NAMALWA (cell line): ENCODE measurements at regions not wholly inside any gene's neighbourhood (a gene's known extent, or its start where the extent isn't known, plus 50 kb on each side); places are given as distances from the start of the nearest gene placed in this dataset.
A peak's percentile ranks its signal among the peaks of the same experiment; 100 is the strongest.

ENCODE experiments used
- DNase-seq: peaks from one replicate; pipeline ENCODE4 v3.0.0-alpha.2; 2015; ENCODE audit warnings: low spot score

- peak; percentile 96 for DNase-seq
Observed at GRCh38 chr1:244970744-244971551, 106.6 kb upstream of the HNRNPU start.

- peak; percentile 84 for DNase-seq
Observed at GRCh38 chr1:244970236-244970743, 105.9 kb upstream of the HNRNPU start.

- peak; percentile 87 for DNase-seq
Observed at GRCh38 chr1:244969355-244970235, 105.3 kb upstream of the HNRNPU start.

GRCh38 chr1:244968881-244969280, 104.5 kb upstream of the HNRNPU start:
- no peak for DNase-seq

GRCh38 chr1:244968471-244968871, 104.1 kb upstream of the HNRNPU start:
- no peak for DNase-seq

- DNase-seq = no peak
Observed at GRCh38 chr1:244967159-244967558, 102.8 kb upstream of the HNRNPU start.

- no peak for DNase-seq
Observed at GRCh38 chr1:244965185-244966030, 101.1 kb upstream of the HNRNPU start.

GRCh38 chr1:244964112-244964971, 100.0 kb upstream of the HNRNPU start:
- DNase-seq = no peak

- no peak for DNase-seq
Observed at GRCh38 chr1:244963231-244963826, 99.0 kb upstream of the HNRNPU start.

GRCh38 chr1:244962130-244962529, 97.8 kb upstream of the HNRNPU start:
- no peak for DNase-seq

GRCh38 chr1:244960904-244961303, 96.6 kb upstream of the HNRNPU start:
- DNase-seq = no peak

- DNase-seq = no peak
Observed at GRCh38 chr1:244958593-244958992, 94.2 kb upstream of the HNRNPU start.

- DNase-seq = peak; percentile 22
Observed at GRCh38 chr1:244957525-244957924, 93.2 kb upstream of the HNRNPU start.

- no peak for DNase-seq
Observed at GRCh38 chr1:244957122-244957521, 92.8 kb upstream of the HNRNPU start.

GRCh38 chr1:244955661-244956060, 91.3 kb upstream of the HNRNPU start:
- DNase-seq = no peak

GRCh38 chr1:244954359-244954758, 90.0 kb upstream of the HNRNPU start:
- DNase-seq = no peak

- no peak for DNase-seq
Observed at GRCh38 chr1:244953901-244954300, 89.6 kb upstream of the HNRNPU start.

GRCh38 chr1:244952940-244953339, 88.6 kb upstream of the HNRNPU start:
- DNase-seq = no peak

GRCh38 chr1:244952280-244952933, 88.1 kb upstream of the HNRNPU start:
- no peak for DNase-seq

GRCh38 chr1:244948416-244948815, 84.1 kb upstream of the HNRNPU start:
- no peak for DNase-seq
